Parathyroid adenoma (tissue), 2 donors: ENCODE measurements at regions not wholly inside any gene's neighbourhood (a gene's known extent, or its start where the extent isn't known, plus 50 kb on each side); places are given as distances from the start of the nearest gene placed in this dataset.
A peak's percentile ranks its signal among the peaks of the same experiment; 100 is the strongest.

Source experiments
- H2AFZ ChIP-seq: fragments of 300-600 bp; sonication (generic); one replicate; pipeline ENCODE4 v1.7.0; 2017; ENCODE audit warnings: antibody characterized with exemption, mild to moderate bottlenecking
- H3K27ac ChIP-seq: fragments of 300-600 bp; sonication (generic); one replicate; pipeline ENCODE4 v1.7.0; 2017
- H3K27me3 ChIP-seq: fragments of 300-600 bp; sonication (generic); one replicate; pipeline ENCODE4 v1.7.0; 2017; ENCODE audit warnings: low read length; ENCODE audit not compliant: control insufficient read depth, insufficient read depth
- H3K36me3 ChIP-seq: fragments of 300-600 bp; sonication (generic); one replicate; pipeline ENCODE4 v1.7.0; 2017; ENCODE audit warnings: low read length; ENCODE audit not compliant: control insufficient read depth, insufficient read depth
- H3K4me1 ChIP-seq: fragments of 300-600 bp; sonication (generic); one replicate; pipeline ENCODE4 v1.7.0; 2017; ENCODE audit warnings: control low read depth
- H3K4me2 ChIP-seq: fragments of 300-600 bp; sonication (generic); one replicate; pipeline ENCODE4 v1.7.0; 2017; ENCODE audit warnings: low read length
- H3K4me3 ChIP-seq: fragments of 300-600 bp; sonication (generic); one replicate; pipeline ENCODE4 v1.7.0; 2017; ENCODE audit warnings: low read depth, low read length
- H3K79me2 ChIP-seq: fragments of 300-600 bp; sonication (generic); one replicate; pipeline ENCODE4 v1.7.0; 2017; ENCODE audit warnings: control low read depth
- H3K9ac ChIP-seq: fragments of 300-600 bp; sonication (generic); one replicate; pipeline ENCODE4 v1.7.0; 2017; ENCODE audit warnings: mild to moderate bottlenecking
- H3K9me3 ChIP-seq: fragments of 300-600 bp; sonication (generic); one replicate; pipeline ENCODE4 v1.7.0; 2017; ENCODE audit warnings: low read length; ENCODE audit not compliant: control insufficient read depth
- CTCF ChIP-seq: fragments of 300-600 bp; sonication (generic); IDR thresholded peaks from one replicate; pipeline ENCODE4 v1.7.0; 2017; ENCODE audit warnings: antibody characterized with exemption, mild to moderate bottlenecking
- donor health status: primary hyperparathyroidism.

GRCh38 chr1:29793653-29794348 is 557.5 kb downstream of the PTPRU start:
- TF ChIP-seq CTCF, result no peak

GRCh38 chr1:29793101-29793546 is 556.8 kb downstream of the PTPRU start:
- no peak overlapping the region for H2AFZ ChIP-seq
- no peaks in the 10 kb centered on the region for H3K9me3 ChIP-seq
- H3K4me2 ChIP-seq, result no peak overlapping the region
- H3K79me2 ChIP-seq, result no peaks in the 10 kb centered on the region
- peak; percentile 63 for TF ChIP-seq CTCF
- H3K4me1 ChIP-seq, result no peaks in the 10 kb centered on the region
- no peak overlapping the region for H3K9ac ChIP-seq
- H3K36me3 ChIP-seq, result no peaks in the 10 kb centered on the region
- H3K4me3 ChIP-seq, result no peak overlapping the region
- no peak overlapping the region for H3K27ac ChIP-seq
- H3K27me3 ChIP-seq, result no peaks in the 10 kb centered on the region

More at GRCh38 chr1:29793653-29794348, 557.5 kb downstream of the PTPRU start:
- Histone ChIP-seq H3K9me3 (no peaks in the 10 kb centered on the region), H3K27me3 (no peaks in the 10 kb centered on the region), H3K4me3 (no peak overlapping the region), H3K79me2 (no peaks in the 10 kb centered on the region), H3K27ac (no peak overlapping the region), H3K4me2 (no peak overlapping the region), H3K36me3 (no peaks in the 10 kb centered on the region), H3K4me1 (no peaks in the 10 kb centered on the region), H2AFZ (no peak overlapping the region), H3K9ac (no peak overlapping the region)

GRCh38 chr1:29789910-29790247 is 553.6 kb downstream of the PTPRU start:
- TF ChIP-seq CTCF, result no peak
- H3K4me2 ChIP-seq, result no peak overlapping the region
- H3K4me3 ChIP-seq, result no peak overlapping the region
- no peaks in the 10 kb centered on the region for H3K9me3 ChIP-seq
- H3K27me3 ChIP-seq, result no peaks in the 10 kb centered on the region
- no peaks in the 10 kb centered on the region for H3K79me2 ChIP-seq
- H3K4me1 ChIP-seq, result no peaks in the 10 kb centered on the region
- H3K36me3 ChIP-seq, result no peaks in the 10 kb centered on the region
- H2AFZ ChIP-seq, result no peak overlapping the region
- no peak overlapping the region for H3K27ac ChIP-seq
- no peak overlapping the region for H3K9ac ChIP-seq

GRCh38 chr1:29789221-29789909 is 553.0 kb downstream of the PTPRU start:
- no peaks in the 10 kb centered on the region for H3K4me1 ChIP-seq
- no peak overlapping the region for H3K9ac ChIP-seq
- H2AFZ ChIP-seq, result no peak overlapping the region
- no peaks in the 10 kb centered on the region for H3K79me2 ChIP-seq
- no peak overlapping the region for H3K27ac ChIP-seq
- H3K9me3 ChIP-seq, result no peaks in the 10 kb centered on the region
- TF ChIP-seq CTCF, result no peak
- H3K4me3 ChIP-seq, result no peak overlapping the region
- no peaks in the 10 kb centered on the region for H3K36me3 ChIP-seq
- H3K27me3 ChIP-seq, result no peaks in the 10 kb centered on the region
- no peak overlapping the region for H3K4me2 ChIP-seq
